Mucosa of rectum (tissue), 2 donors: ENCODE measurements at regions not wholly inside any gene's neighbourhood (a gene's known extent, or its start where the extent isn't known, plus 50 kb on each side); places are given as distances from the start of the nearest gene placed in this dataset.

Experiments used
- H3K27ac ChIP-seq, 2 donors: one replicate each; pipeline ENCODE4 v1.7.0; 2013; ENCODE audit warnings: inconsistent platforms in 2 of 2, low read depth in 2 of 2, low read length in 2 of 2
- H3K27me3 ChIP-seq, 2 donors: one replicate each; pipeline ENCODE4 v1.7.0; 2013; ENCODE audit warnings: low read length in 2 of 2; ENCODE audit not compliant: control insufficient read depth in 2 of 2, insufficient read depth in 2 of 2
- H3K36me3 ChIP-seq, 2 donors: one replicate each; pipeline ENCODE4 v1.7.0; 2013; ENCODE audit warnings: low read length in 2 of 2; ENCODE audit not compliant: control insufficient read depth in 2 of 2, insufficient read depth in 2 of 2
- H3K4me1 ChIP-seq, 2 donors: one replicate each; pipeline ENCODE4 v1.7.0; 2013; ENCODE audit warnings: low read length in 2 of 2, mild to moderate bottlenecking in 1 of 2; ENCODE audit not compliant: control insufficient read depth in 2 of 2, insufficient read depth in 2 of 2
- H3K4me3 ChIP-seq, 2 donors: one replicate each; pipeline ENCODE4 v1.7.0; 2013; ENCODE audit warnings: low read length in 2 of 2
- H3K9ac ChIP-seq, 2 donors: one replicate each; pipeline ENCODE4 v1.7.0; 2013; ENCODE audit warnings: low read length in 2 of 2, low read depth in 1 of 2, mild to moderate bottlenecking in 1 of 2
- H3K9me3 ChIP-seq, 2 donors: one replicate each; pipeline ENCODE4 v1.7.0; 2013; ENCODE audit warnings: low read length in 2 of 2; ENCODE audit not compliant: control insufficient read depth in 2 of 2
- donor health status: healthy.
- donor health status: Normal muscosa, but diverticular disease.

GRCh38 chr5:163357636-163358035 is 79.8 kb upstream of the CCNG1 start:
- Histone ChIP-seq H3K27me3 (no peaks in the 10 kb centered on the region), H3K36me3 (no peaks in the 10 kb centered on the region), H3K4me1 (no peaks in the 10 kb centered on the region), H3K4me3 (no peak overlapping the region), H3K27ac (no peak overlapping the region), H3K9me3 (no peaks in the 10 kb centered on the region), H3K9ac (no peak overlapping the region)

- H3K36me3 ChIP-seq, result no peaks in the 10 kb centered on the region
- no peak overlapping the region for H3K27ac ChIP-seq
- no peaks in the 10 kb centered on the region for H3K4me1 ChIP-seq
- H3K9me3 ChIP-seq, result no peaks in the 10 kb centered on the region
- H3K9ac ChIP-seq, result no peak overlapping the region
- H3K27me3 ChIP-seq, result no peaks in the 10 kb centered on the region
- H3K4me3 ChIP-seq, result no peak overlapping the region
These were observed 76.7 kb upstream of the CCNG1 start for GRCh38 chr5:163360656-163361055.

- no peaks in the 10 kb centered on the region for H3K27me3 ChIP-seq
- H3K4me1 ChIP-seq, result no peaks in the 10 kb centered on the region
- no peak overlapping the region for H3K4me3 ChIP-seq
- H3K9me3 ChIP-seq, result no peaks in the 10 kb centered on the region
- no peak overlapping the region for H3K9ac ChIP-seq
- no peaks in the 10 kb centered on the region for H3K36me3 ChIP-seq
- H3K27ac ChIP-seq, result no peak overlapping the region
These were observed 75.9 kb upstream of the CCNG1 start for GRCh38 chr5:163361450-163361849.

- Histone ChIP-seq H3K9me3 (no peaks in the 10 kb centered on the region), H3K4me1 (no peaks in the 10 kb centered on the region), H3K27ac (no peak overlapping the region), H3K36me3 (no peaks in the 10 kb centered on the region), H3K4me3 (no peak overlapping the region), H3K9ac (no peak overlapping the region), H3K27me3 (no peaks in the 10 kb centered on the region)
These were observed 74.5 kb upstream of the CCNG1 start for GRCh38 chr5:163362840-163363371.

GRCh38 chr5:163363389-163363788 is 74.0 kb upstream of the CCNG1 start:
- Histone ChIP-seq H3K9ac (no peak overlapping the region), H3K4me3 (no peak overlapping the region), H3K4me1 (no peaks in the 10 kb centered on the region), H3K27me3 (no peaks in the 10 kb centered on the region), H3K9me3 (no peaks in the 10 kb centered on the region), H3K36me3 (no peaks in the 10 kb centered on the region), H3K27ac (no peak overlapping the region)

GRCh38 chr5:163366757-163367156 is 70.6 kb upstream of the CCNG1 start:
- Histone ChIP-seq H3K27me3 (no peaks in the 10 kb centered on the region), H3K4me1 (no peaks in the 10 kb centered on the region), H3K36me3 (no peaks in the 10 kb centered on the region), H3K4me3 (no peak overlapping the region), H3K9ac (no peak overlapping the region), H3K27ac (no peak overlapping the region), H3K9me3 (no peaks in the 10 kb centered on the region)

- H3K27ac ChIP-seq, result no peak overlapping the region
- no peak overlapping the region for H3K9ac ChIP-seq
- peaks cover 4 to 8% of the 10 kb centered on the region in 2 donors for H3K4me1 ChIP-seq
- H3K36me3 ChIP-seq, result no peaks in the 10 kb centered on the region
- H3K27me3 ChIP-seq, result no peaks in the 10 kb centered on the region
- H3K4me3 ChIP-seq, result no peak overlapping the region
- H3K9me3 ChIP-seq, result no peaks in the 10 kb centered on the region
These were observed 67.5 kb upstream of the CCNG1 start for GRCh38 chr5:163369776-163370385.

GRCh38 chr5:163373436-163374084 is 63.8 kb upstream of the CCNG1 start:
- Histone ChIP-seq H3K27me3 (no peaks in the 10 kb centered on the region), H3K4me3 (peak overlapping the region; percentile 24 to 53), H3K27ac (peak overlapping the region; percentile 17 to 37), H3K4me1 (peaks cover 8 to 11% of the 10 kb centered on the region in 2 donors), H3K36me3 (no peaks in the 10 kb centered on the region), H3K9ac (no peak overlapping the region), H3K9me3 (no peaks in the 10 kb centered on the region)

GRCh38 chr5:163377982-163378381 is 59.4 kb upstream of the CCNG1 start:
- no peak overlapping the region for H3K4me3 ChIP-seq
- no peaks in the 10 kb centered on the region for H3K36me3 ChIP-seq
- H3K27ac ChIP-seq, result no peak overlapping the region
- H3K4me1 ChIP-seq, result peaks cover 13 to 14% of the 10 kb centered on the region in 2 donors
- no peak overlapping the region for H3K9ac ChIP-seq
- H3K9me3 ChIP-seq, result no peaks in the 10 kb centered on the region
- no peaks in the 10 kb centered on the region for H3K27me3 ChIP-seq

GRCh38 chr5:163379298-163380155 is 57.9 kb upstream of the CCNG1 start:
- no peaks in the 10 kb centered on the region for H3K36me3 ChIP-seq
- H3K27me3 ChIP-seq, result no peaks in the 10 kb centered on the region
- H3K27ac ChIP-seq, result peak overlapping the region; percentile 10 to 52

More at GRCh38 chr5:163379298-163380155, 57.9 kb upstream of the CCNG1 start:
- no peaks in the 10 kb centered on the region for H3K9me3 ChIP-seq
- no peak overlapping the region for H3K9ac ChIP-seq
- no peak overlapping the region for H3K4me3 ChIP-seq
- H3K4me1 ChIP-seq, result peaks cover 9 to 10% of the 10 kb centered on the region in 2 donors
